HK-2 (cell line): ENCODE measurements at regions not wholly inside any gene's neighbourhood (a gene's known extent, or its start where the extent isn't known, plus 50 kb on each side); places are given as distances from the start of the nearest gene placed in this dataset.
A peak's percentile ranks its signal among the peaks of the same experiment; 100 is the strongest.
"Not testable (repeated sequence)": the region's sequence is repeated elsewhere in the genome, so short reads cannot be mapped to it uniquely, and the experiment has no call there.

Experiments
- DNase-seq: peaks from one replicate; pipeline ENCODE4 v3.0.0-alpha.2; 2018; ENCODE audit not compliant: unreplicated experiment

- no peak for DNase-seq
These were observed 715.2 kb upstream of the AADAT start for GRCh38 chr4:170804930-170805329.

- DNase-seq: no peak
These were observed 713.7 kb upstream of the AADAT start for GRCh38 chr4:170803492-170803891.

- DNase-seq: no peak
These were observed 712.0 kb upstream of the AADAT start for GRCh38 chr4:170801771-170802170.

GRCh38 chr4:170794525-170794924 is 704.8 kb upstream of the AADAT start:
- no peak for DNase-seq

GRCh38 chr4:170788540-170789051 is 698.8 kb upstream of the AADAT start:
- not testable (repeated sequence) for DNase-seq

- no peak for DNase-seq
These were observed 687.9 kb upstream of the AADAT start for GRCh38 chr4:170777663-170778062.

GRCh38 chr4:170776983-170777382 is 687.2 kb upstream of the AADAT start:
- no peak for DNase-seq

GRCh38 chr4:170775851-170776250 is 686.1 kb upstream of the AADAT start:
- DNase-seq: no peak

GRCh38 chr4:170773709-170774273 is 684.0 kb upstream of the AADAT start:
- DNase-seq: no peak

- no peak for DNase-seq
These were observed 682.7 kb upstream of the AADAT start for GRCh38 chr4:170772429-170772828.

GRCh38 chr4:170770664-170771063 is 680.9 kb upstream of the AADAT start:
- DNase-seq: no peak

GRCh38 chr4:170769862-170770261 is 680.1 kb upstream of the AADAT start:
- no peak for DNase-seq

- DNase-seq: no peak
These were observed 669.2 kb upstream of the AADAT start for GRCh38 chr4:170758988-170759387.

- DNase-seq: no peak
These were observed 660.8 kb upstream of the AADAT start for GRCh38 chr4:170750519-170750918.

GRCh38 chr4:170748975-170749374 is 659.2 kb upstream of the AADAT start:
- no peak for DNase-seq

- DNase-seq: no peak
These were observed 653.9 kb upstream of the AADAT start for GRCh38 chr4:170743633-170744032.

- DNase-seq: peak; percentile 2
These were observed 652.1 kb upstream of the AADAT start for GRCh38 chr4:170741856-170742255.

GRCh38 chr4:170736710-170737109 is 647.0 kb upstream of the AADAT start:
- DNase-seq: no peak

- DNase-seq: no peak
These were observed 640.1 kb upstream of the AADAT start for GRCh38 chr4:170729897-170730296.

- DNase-seq: no peak
These were observed 639.5 kb upstream of the AADAT start for GRCh38 chr4:170729236-170729635.

GRCh38 chr4:170724191-170724590 is 634.4 kb upstream of the AADAT start:
- no peak for DNase-seq

GRCh38 chr4:170723171-170723570 is 633.4 kb upstream of the AADAT start:
- no peak for DNase-seq

GRCh38 chr4:170721812-170722373 is 632.1 kb upstream of the AADAT start:
- no peak for DNase-seq

GRCh38 chr4:170716868-170717267 is 627.1 kb upstream of the AADAT start:
- DNase-seq: no peak
